Sigmoid colon (tissue), 6 donors: ENCODE measurements at regions not wholly inside any gene's neighbourhood (a gene's known extent, or its start where the extent isn't known, plus 50 kb on each side); places are given as distances from the start of the nearest gene placed in this dataset.

Source experiments
- DNase-seq: peaks from one replicate; pipeline ENCODE4 v3.0.0-alpha.2; 2019
- H3K27ac ChIP-seq, 4 donors: fragments of 200-600 bp; sonication (generic); one replicate each; pipeline ENCODE4 v1.5.1; 2016 to 2019; ENCODE audit warnings: mild to moderate bottlenecking in 1 of 4
- H3K27me3 ChIP-seq, 3 donors: fragments of 200-600 bp; sonication (generic); one replicate each; pipeline ENCODE4 v1.5.1; 2019; ENCODE audit warnings: mild to moderate bottlenecking in 1 of 3
- H3K36me3 ChIP-seq, 4 donors: fragments of 200-600 bp; sonication (generic); one replicate each; pipeline ENCODE4 v1.5.1; 2016 to 2019
- H3K4me1 ChIP-seq, 4 donors: fragments of 200-600 bp; sonication (generic); one replicate each; pipeline ENCODE4 v1.5.1; 2017 to 2019
- H3K4me3 ChIP-seq, 4 donors: fragments of 200-600 bp; sonication (generic); one replicate each; pipeline ENCODE4 v1.5.1; 2017 to 2019; ENCODE audit warnings: mild to moderate bottlenecking in 2 of 4, moderate library complexity in 1 of 4
- H3K9me3 ChIP-seq, 4 donors: fragments of 200-600 bp in 3 of 4; sonication (generic) in 3 of 4; one replicate each; pipeline versions ENCODE4 v1.5.1 to v1.6.1; 2013 to 2019
- EP300 ChIP-seq, 4 donors: sonication (generic); formaldehyde crosslinking; IDR thresholded peaks; one replicate each; pipeline ENCODE4 v1.6.1; 2017; ENCODE audit warnings: antibody characterized with exemption in 4 of 4
- POLR2A ChIP-seq, 2 donors: fragments of 450-650 bp; IDR thresholded peaks; one replicate each; pipeline ENCODE4 v1.6.1; 2016; ENCODE audit warnings: antibody characterized with exemption in 2 of 2, mild to moderate bottlenecking in 2 of 2, moderate library complexity in 2 of 2
- POLR2AphosphoS5 ChIP-seq, 4 donors: sonication (generic); formaldehyde crosslinking; IDR thresholded peaks; one replicate each; pipeline ENCODE4 v1.6.1; 2017; ENCODE audit warnings: antibody characterized with exemption in 4 of 4
- WGBS, 2 donors: extraction: QIAGEN DNeasy Blood & Tissue Kit; methylation state at CpG; one replicate each; pipeline ENCODE4 v1.1.7; 2013; 5-methylcytosine and 5-hydroxymethylcytosine counted together
- intact Hi-C: fragments of 100-400 bp; cut with DNase I; formaldehyde crosslinking; loops from one replicate; pipeline ENCODE4 v1.15.1; 2023
- TF ChIP-seq, protein P1 (sequence below), 4 experiments: fragments of 450-650 bp in 3 of 4; fragments of 200-600 bp in 1 of 4; IDR thresholded peaks; one replicate each; pipeline ENCODE4 v1.5.1; 2016 to 2019; ENCODE audit warnings: antibody characterized with exemption in 4 of 4, mild to moderate bottlenecking in 3 of 4, moderate library complexity in 2 of 4
- donor health status: healthy with polysubstance abuse.
- donor health status: healthy.

DNA sequence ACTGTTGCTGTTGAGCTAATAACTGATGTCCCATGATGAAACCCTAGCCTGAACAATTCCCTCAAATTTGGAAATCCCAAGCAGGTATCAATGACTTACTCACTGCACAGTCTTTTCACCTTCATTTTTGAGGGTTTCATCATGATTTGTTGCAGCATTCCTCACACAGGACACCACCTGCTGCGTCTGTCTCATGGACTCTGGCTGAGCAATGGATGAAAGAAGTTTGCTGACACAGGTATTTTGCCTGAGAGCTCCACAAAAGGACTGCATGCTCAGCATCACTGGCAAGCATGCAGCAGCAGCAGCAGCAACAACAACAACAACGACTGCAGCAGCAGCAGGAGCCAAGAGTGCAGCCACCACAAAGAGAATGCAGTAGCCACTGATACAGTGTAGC lies 955.4 kb upstream of the AMELY start:
- intact Hi-C loops = no loop called here
- WGBS, 2 donors = 60 to 77% methylated on average over 2 of the region's 2 CpGs
- no peaks in the 10 kb centered on the region for H3K4me1 ChIP-seq
- no peaks in the 10 kb centered on the region for H3K36me3 ChIP-seq
- no peak for DNase-seq
- no peaks in the 10 kb centered on the region for H3K9me3 ChIP-seq
- H3K27ac ChIP-seq = no peak overlapping the region
- H3K4me3 ChIP-seq = no peak overlapping the region
- H3K27me3 ChIP-seq = no peaks in the 10 kb centered on the region
- TF ChIP-seq, protein P1, sequence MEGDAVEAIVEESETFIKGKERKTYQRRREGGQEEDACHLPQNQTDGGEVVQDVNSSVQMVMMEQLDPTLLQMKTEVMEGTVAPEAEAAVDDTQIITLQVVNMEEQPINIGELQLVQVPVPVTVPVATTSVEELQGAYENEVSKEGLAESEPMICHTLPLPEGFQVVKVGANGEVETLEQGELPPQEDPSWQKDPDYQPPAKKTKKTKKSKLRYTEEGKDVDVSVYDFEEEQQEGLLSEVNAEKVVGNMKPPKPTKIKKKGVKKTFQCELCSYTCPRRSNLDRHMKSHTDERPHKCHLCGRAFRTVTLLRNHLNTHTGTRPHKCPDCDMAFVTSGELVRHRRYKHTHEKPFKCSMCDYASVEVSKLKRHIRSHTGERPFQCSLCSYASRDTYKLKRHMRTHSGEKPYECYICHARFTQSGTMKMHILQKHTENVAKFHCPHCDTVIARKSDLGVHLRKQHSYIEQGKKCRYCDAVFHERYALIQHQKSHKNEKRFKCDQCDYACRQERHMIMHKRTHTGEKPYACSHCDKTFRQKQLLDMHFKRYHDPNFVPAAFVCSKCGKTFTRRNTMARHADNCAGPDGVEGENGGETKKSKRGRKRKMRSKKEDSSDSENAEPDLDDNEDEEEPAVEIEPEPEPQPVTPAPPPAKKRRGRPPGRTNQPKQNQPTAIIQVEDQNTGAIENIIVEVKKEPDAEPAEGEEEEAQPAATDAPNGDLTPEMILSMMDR (IDR thresholded peaks at IDR 0.05) = no peak
- TF ChIP-seq EP300 (IDR thresholded peaks at IDR 0.05) (no peak), POLR2A (IDR thresholded peaks at IDR 0.05) (no peak), POLR2AphosphoS5 (IDR thresholded peaks at IDR 0.05) (no peak)

DNA sequence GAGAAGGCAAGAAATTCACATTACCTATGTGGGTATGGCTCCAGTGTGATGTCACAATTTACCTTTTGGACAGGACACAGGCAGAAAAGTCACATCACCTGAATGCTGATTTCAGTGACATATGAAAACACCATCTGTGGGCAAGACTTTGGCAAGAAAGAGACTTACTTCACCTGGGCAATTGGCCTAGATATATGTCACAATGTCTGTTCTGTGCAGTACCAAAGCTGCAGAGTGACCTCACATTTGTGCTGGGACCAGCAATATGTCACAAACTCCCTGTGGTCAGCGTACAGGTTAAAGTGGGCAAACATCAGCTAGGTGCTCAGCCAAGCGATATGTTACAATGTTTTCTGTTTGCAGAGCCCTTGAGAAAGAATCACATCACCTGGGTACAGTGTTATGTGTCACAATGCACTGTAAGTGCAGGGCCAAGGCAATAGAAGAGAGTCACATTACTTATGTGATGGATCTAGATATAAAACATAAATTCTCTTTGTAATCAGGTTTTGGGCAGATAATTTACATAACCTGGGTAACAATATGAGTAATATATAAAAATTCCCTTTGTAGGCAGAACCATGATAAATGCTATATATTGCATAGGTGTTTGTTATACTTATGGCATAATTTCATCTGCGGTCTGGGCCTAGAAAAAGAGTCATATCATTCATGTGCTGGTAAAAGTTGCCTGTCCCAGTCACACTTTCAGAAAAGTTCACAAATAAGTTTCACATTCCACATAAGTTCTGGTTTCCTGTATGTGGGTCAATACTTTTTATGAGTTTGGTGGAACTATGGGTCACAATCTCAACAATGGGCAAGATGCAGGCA lies 949.4 kb upstream of the AMELY start:
- TF ChIP-seq EP300 (IDR thresholded peaks at IDR 0.05) (no peak), POLR2A (IDR thresholded peaks at IDR 0.05) (no peak), POLR2AphosphoS5 (IDR thresholded peaks at IDR 0.05) (no peak)
- TF ChIP-seq, protein P1 (IDR thresholded peaks at IDR 0.05) = no peak
- H3K4me3 ChIP-seq = no peak overlapping the region
- H3K36me3 ChIP-seq = no peaks in the 10 kb centered on the region
- 96 to 98% methylated on average over 3 of the region's 3 CpGs for WGBS, 2 donors
- H3K4me1 ChIP-seq = no peaks in the 10 kb centered on the region
- intact Hi-C loops = no loop called here
- H3K27ac ChIP-seq = no peak overlapping the region
- DNase-seq = no peak
- H3K9me3 ChIP-seq = no peaks in the 10 kb centered on the region
- no peaks in the 10 kb centered on the region for H3K27me3 ChIP-seq

DNA sequence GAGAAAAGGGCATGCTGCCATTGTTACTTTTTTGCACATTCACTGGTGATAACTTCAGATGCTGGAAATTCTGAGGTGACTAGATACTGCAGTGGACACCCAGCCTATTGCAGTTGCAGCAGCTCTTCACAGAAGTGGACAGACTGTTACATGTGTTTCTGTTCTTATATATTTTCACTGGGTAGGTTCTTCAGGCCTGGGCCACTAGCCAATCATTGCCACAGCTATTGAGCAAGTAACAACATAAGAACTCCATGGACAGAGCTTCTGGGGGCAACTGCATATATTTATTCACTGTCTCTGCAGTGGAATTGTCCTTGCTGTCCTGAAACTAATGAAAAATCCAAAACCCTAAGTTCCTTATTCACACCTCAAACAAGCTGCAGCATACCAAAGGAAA lies 938.6 kb upstream of the AMELY start:
- intact Hi-C loops = no loop called here
- H3K4me1 ChIP-seq = no peaks in the 10 kb centered on the region
- H3K4me3 ChIP-seq = no peak overlapping the region
- H3K27ac ChIP-seq = no peak overlapping the region
- no peaks in the 10 kb centered on the region for H3K36me3 ChIP-seq
- H3K9me3 ChIP-seq = no peaks in the 10 kb centered on the region
- DNase-seq = no peak
- no peaks in the 10 kb centered on the region for H3K27me3 ChIP-seq
- TF ChIP-seq EP300 (IDR thresholded peaks at IDR 0.05) = no peak
- TF ChIP-seq, protein P1 (IDR thresholded peaks at IDR 0.05) = no peak
- TF ChIP-seq POLR2A (IDR thresholded peaks at IDR 0.05) = no peak
- no peak for TF ChIP-seq POLR2AphosphoS5 (IDR thresholded peaks at IDR 0.05)

DNA sequence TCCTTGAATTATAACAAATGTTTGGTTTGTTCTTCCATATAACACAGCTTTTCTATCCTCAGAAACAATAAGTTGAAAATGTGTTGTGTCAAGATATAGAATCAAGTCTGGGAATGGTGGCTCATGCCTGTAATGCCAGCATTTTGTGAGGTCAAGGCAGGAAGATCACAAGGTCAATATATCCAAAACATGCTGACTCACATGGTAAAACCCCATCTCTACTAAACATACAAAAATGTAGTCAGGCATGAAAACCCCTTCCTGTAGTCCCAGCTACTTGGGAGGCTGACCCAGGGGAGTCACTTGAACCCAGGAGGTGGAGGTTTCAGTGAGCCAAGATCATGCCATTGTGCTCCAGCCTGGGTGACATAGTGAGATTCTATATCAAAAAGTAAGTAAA lies 934.2 kb upstream of the AMELY start:
- no peak for DNase-seq
- intact Hi-C loops = no loop called here

More for the DNA sequence above, 934.2 kb upstream of the AMELY start:
- no peaks in the 10 kb centered on the region for H3K4me1 ChIP-seq
- TF ChIP-seq EP300 (IDR thresholded peaks at IDR 0.05) (no peak), POLR2AphosphoS5 (IDR thresholded peaks at IDR 0.05) (no peak), POLR2A (IDR thresholded peaks at IDR 0.05) (no peak)
- TF ChIP-seq, protein P1 (IDR thresholded peaks at IDR 0.05) = no peak
- no peaks in the 10 kb centered on the region for H3K36me3 ChIP-seq
- no peak overlapping the region for H3K27ac ChIP-seq
- H3K4me3 ChIP-seq = no peak overlapping the region
- no peaks in the 10 kb centered on the region for H3K9me3 ChIP-seq
- H3K27me3 ChIP-seq = no peaks in the 10 kb centered on the region
